Fibroblast of upper back skin (primary cell): ENCODE measurements at regions not wholly inside any gene's neighbourhood (a gene's known extent, or its start where the extent isn't known, plus 50 kb on each side); places are given as distances from the start of the nearest gene placed in this dataset.
A peak's percentile ranks its signal among the peaks of the same experiment; 100 is the strongest.

Experiments
- DNase-seq: peaks from one replicate; pipeline ENCODE4 v3.0.0-alpha.2; 2013

- no peak for DNase-seq
Measured at GRCh38 chr11:28569106-28569505, 460.9 kb downstream of the METTL15 start.

- peak; percentile 96 for DNase-seq
Measured at GRCh38 chr11:28566339-28567089, 458.3 kb downstream of the METTL15 start.

- no peak for DNase-seq
Measured at GRCh38 chr11:28559492-28559891, 451.3 kb downstream of the METTL15 start.

- no peak for DNase-seq
Measured at GRCh38 chr11:28547321-28547741, 439.1 kb downstream of the METTL15 start.

GRCh38 chr11:28545536-28545935 is 437.3 kb downstream of the METTL15 start:
- no peak for DNase-seq

GRCh38 chr11:28542561-28542960 is 434.4 kb downstream of the METTL15 start:
- no peak for DNase-seq

- peak; percentile 69 for DNase-seq
Measured at GRCh38 chr11:28539239-28540030, 431.2 kb downstream of the METTL15 start.

- no peak for DNase-seq
Measured at GRCh38 chr11:28537822-28538221, 429.6 kb downstream of the METTL15 start.

GRCh38 chr11:28536504-28537267 is 428.5 kb downstream of the METTL15 start:
- DNase-seq = no peak

- no peak for DNase-seq
Measured at GRCh38 chr11:28535677-28536076, 427.5 kb downstream of the METTL15 start.

- peak; percentile 76 for DNase-seq
Measured at GRCh38 chr11:28529540-28530410, 421.6 kb downstream of the METTL15 start.

GRCh38 chr11:28529046-28529445 is 420.9 kb downstream of the METTL15 start:
- peak; percentile 81 for DNase-seq

GRCh38 chr11:28528217-28528616 is 420.0 kb downstream of the METTL15 start:
- DNase-seq = no peak

GRCh38 chr11:28526406-28526751 is 418.2 kb downstream of the METTL15 start:
- DNase-seq = no peak

GRCh38 chr11:28525636-28526405 is 417.6 kb downstream of the METTL15 start:
- DNase-seq = no peak

- peak; percentile 33 for DNase-seq
Measured at GRCh38 chr11:28524098-28524497, 415.9 kb downstream of the METTL15 start.

GRCh38 chr11:28521075-28521474 is 412.9 kb downstream of the METTL15 start:
- DNase-seq = no peak

- DNase-seq = no peak
Measured at GRCh38 chr11:28520291-28520690, 412.1 kb downstream of the METTL15 start.

GRCh38 chr11:28518825-28519224 is 410.6 kb downstream of the METTL15 start:
- DNase-seq = no peak

- no peak for DNase-seq
Measured at GRCh38 chr11:28517621-28518020, 409.4 kb downstream of the METTL15 start.

GRCh38 chr11:28514391-28514790 is 406.2 kb downstream of the METTL15 start:
- DNase-seq = peak; percentile 44
